Fibroblast of pulmonary artery (primary cell): ENCODE measurements at regions not wholly inside any gene's neighbourhood (a gene's known extent, or its start where the extent isn't known, plus 50 kb on each side); places are given as distances from the start of the nearest gene placed in this dataset.
"Not testable (repeated sequence)": the region's sequence is repeated elsewhere in the genome, so short reads cannot be mapped to it uniquely, and the experiment has no call there.

Experiments used
- DNase-seq: peaks from one replicate; pipeline ENCODE4 v3.0.0-alpha.2; 2010; ENCODE audit warnings: low read depth
- H3K4me3 ChIP-seq: replicated peaks from 2 replicates; pipeline ENCODE4 v1.5.1; 2011; ENCODE audit warnings: low read depth, mild to moderate bottlenecking, control low read depth, low read length, moderate library complexity
- CTCF ChIP-seq: IDR thresholded peaks from 2 replicates; pipeline ENCODE4 v1.5.1; 2011; ENCODE audit warnings: mild to moderate bottlenecking, control low read depth, low read length, inconsistent platforms; ENCODE audit errors: missing control alignments

GRCh38 chr16:5220705-5221104, 123.1 kb upstream of the EEF2KMT start:
- no peak for TF ChIP-seq CTCF
- H3K4me3 ChIP-seq: no peak overlapping the region
- no peak for DNase-seq

- no peak overlapping the region for H3K4me3 ChIP-seq
- TF ChIP-seq CTCF: no peak
- DNase-seq: no peak
These were observed 119.0 kb upstream of the EEF2KMT start for GRCh38 chr16:5216441-5217080.

- DNase-seq: no peak
- TF ChIP-seq CTCF: no peak
- no peak overlapping the region for H3K4me3 ChIP-seq
These were observed 118.3 kb upstream of the EEF2KMT start for GRCh38 chr16:5215901-5216300.

GRCh38 chr16:5214466-5214865, 116.9 kb upstream of the EEF2KMT start:
- no peak for TF ChIP-seq CTCF
- DNase-seq: no peak
- H3K4me3 ChIP-seq: no peak overlapping the region

GRCh38 chr16:5212501-5212900, 114.9 kb upstream of the EEF2KMT start:
- not testable (repeated sequence) for DNase-seq, H3K4me3 ChIP-seq

- H3K4me3 ChIP-seq, DNase-seq: not testable (repeated sequence)
These were observed 110.4 kb upstream of the EEF2KMT start for GRCh38 chr16:5207862-5208498.

- no peak for DNase-seq
- TF ChIP-seq CTCF: no peak
- H3K4me3 ChIP-seq: no peak overlapping the region
These were observed 109.5 kb upstream of the EEF2KMT start for GRCh38 chr16:5207001-5207523.
